Progenitor cell of endocrine pancreas (in vitro differentiated cells): ENCODE measurements at regions not wholly inside any gene's neighbourhood (a gene's known extent, or its start where the extent isn't known, plus 50 kb on each side); places are given as distances from the start of the nearest gene placed in this dataset.

Source experiments
- DNase-seq: peaks from one replicate; pipeline ENCODE4 v3.0.0; 2021; ENCODE audit warnings: low spot score; ENCODE audit not compliant: unreplicated experiment
- H3K27ac Mint-ChIP-seq: 2 replicates; pipeline ENCODE4 v1.8.0; 2021; ENCODE audit warnings: mild to moderate bottlenecking, moderate library complexity, mixed read lengths
- H3K27me3 Mint-ChIP-seq: 2 replicates; pipeline ENCODE4 v1.8.0; 2021; ENCODE audit warnings: mixed read lengths
- H3K36me3 Mint-ChIP-seq: 2 replicates; pipeline ENCODE4 v1.8.0; 2022; ENCODE audit warnings: mixed read lengths; ENCODE audit not compliant: insufficient read depth
- H3K4me1 Mint-ChIP-seq: 2 replicates; pipeline ENCODE4 v1.8.0; 2021; ENCODE audit warnings: low read depth, mixed read lengths
- H3K4me3 Mint-ChIP-seq: 2 replicates; pipeline ENCODE4 v1.8.0; 2021; ENCODE audit warnings: low read depth, mild to moderate bottlenecking, moderate library complexity, mixed read lengths
- H3K9me3 Mint-ChIP-seq: 2 replicates; pipeline ENCODE4 v1.8.0; 2021; ENCODE audit warnings: low read depth, mixed read lengths
- CTCF ChIP-seq: fragments of 200-600 bp; sonication (generic); IDR thresholded peaks from one replicate; pipeline ENCODE4 v1.5.0; 2021; ENCODE audit warnings: antibody characterized with exemption, mild to moderate bottlenecking; ENCODE audit not compliant: unreplicated experiment

DNA sequence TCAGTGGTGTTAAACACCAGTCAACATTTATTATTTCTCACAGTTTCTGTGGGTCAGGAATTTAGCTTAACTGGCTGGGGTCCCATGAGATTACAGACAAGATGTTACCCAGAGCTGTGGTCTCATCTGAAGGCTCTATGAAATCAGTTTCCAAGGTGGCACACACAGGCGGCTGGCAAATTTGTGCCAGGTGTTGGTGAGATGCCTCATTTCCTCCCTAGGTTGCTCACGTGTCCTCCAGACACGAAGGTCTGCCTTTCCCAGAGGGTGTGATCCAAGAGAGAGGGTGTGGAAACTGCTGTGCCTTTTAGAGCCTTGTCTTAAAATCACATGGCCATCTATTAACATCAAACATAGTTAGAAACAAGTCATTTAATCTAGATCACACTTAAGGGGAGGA is 209.0 kb downstream of the JCAD start:
- peaks cover 5% of the 10 kb centered on the region for H3K4me1 Mint-ChIP-seq
- H3K36me3 Mint-ChIP-seq, result no peaks in the 10 kb centered on the region
- peaks cover 31% of the 10 kb centered on the region for H3K27me3 Mint-ChIP-seq
- H3K9me3 Mint-ChIP-seq, result no peaks in the 10 kb centered on the region
- no peak for TF ChIP-seq CTCF
- no peak overlapping the region for H3K27ac Mint-ChIP-seq
- no peak overlapping the region for H3K4me3 Mint-ChIP-seq
- no peak for DNase-seq

DNA sequence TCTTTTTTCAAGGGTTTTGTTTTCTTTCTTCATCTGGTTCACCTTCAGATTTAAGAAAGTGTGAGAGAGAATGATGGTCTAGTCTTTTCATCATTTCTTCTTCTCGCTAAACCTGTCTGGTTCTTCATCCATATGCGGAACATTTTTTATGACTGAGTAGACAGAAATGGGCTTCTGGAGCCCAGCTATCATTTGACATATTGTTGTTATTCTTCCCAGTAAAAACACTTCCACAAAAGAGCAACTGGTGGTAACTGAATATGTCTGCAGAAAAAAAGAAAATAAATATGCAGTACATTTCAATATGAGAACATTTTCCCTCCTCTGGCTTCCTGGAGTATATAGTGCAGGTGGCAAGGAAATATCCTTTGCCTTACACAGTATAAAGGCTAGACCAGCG is 209.5 kb downstream of the JCAD start:
- no peak for DNase-seq
- H3K36me3 Mint-ChIP-seq, result no peaks in the 10 kb centered on the region
- peaks cover 31% of the 10 kb centered on the region for H3K27me3 Mint-ChIP-seq
- H3K27ac Mint-ChIP-seq, result no peak overlapping the region
- no peaks in the 10 kb centered on the region for H3K9me3 Mint-ChIP-seq
- no peak for TF ChIP-seq CTCF
- no peak overlapping the region for H3K4me3 Mint-ChIP-seq
- H3K4me1 Mint-ChIP-seq, result peaks cover 5% of the 10 kb centered on the region

DNA sequence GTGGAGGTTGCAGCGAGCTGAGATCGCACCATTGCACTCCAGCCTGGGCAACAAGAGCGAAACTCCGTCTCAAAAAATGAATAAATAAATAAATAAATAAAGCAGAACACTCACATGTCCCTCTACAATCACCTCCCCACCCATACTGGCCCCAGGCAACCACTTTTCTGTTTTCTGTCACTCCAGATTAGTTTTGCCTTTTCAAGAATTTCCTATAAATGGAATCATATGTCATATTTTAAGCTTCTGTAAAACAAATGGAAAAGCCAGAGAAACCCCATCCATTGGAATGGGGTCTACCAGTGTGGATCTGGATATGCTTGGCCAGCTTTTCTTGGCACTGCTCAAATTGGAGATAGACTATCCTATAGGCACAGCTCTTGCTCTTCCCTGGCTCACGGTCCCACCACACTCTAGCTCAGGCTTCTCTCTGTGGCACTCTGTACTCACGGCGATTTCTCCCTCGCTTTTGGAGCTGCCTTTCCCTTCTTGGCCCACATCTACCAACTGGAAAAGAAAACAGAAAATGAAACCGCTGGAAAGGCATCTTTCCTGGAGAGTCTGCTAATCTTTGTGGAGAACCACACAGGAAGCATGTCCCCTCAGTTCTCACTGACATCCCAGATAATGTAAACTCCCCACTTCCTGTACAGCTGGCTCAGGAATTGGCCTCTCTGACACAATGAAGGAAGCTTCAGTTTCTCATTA is 210.1 kb downstream of the JCAD start:
- no peak overlapping the region for H3K27ac Mint-ChIP-seq
- DNase-seq, result no peak

DNA sequence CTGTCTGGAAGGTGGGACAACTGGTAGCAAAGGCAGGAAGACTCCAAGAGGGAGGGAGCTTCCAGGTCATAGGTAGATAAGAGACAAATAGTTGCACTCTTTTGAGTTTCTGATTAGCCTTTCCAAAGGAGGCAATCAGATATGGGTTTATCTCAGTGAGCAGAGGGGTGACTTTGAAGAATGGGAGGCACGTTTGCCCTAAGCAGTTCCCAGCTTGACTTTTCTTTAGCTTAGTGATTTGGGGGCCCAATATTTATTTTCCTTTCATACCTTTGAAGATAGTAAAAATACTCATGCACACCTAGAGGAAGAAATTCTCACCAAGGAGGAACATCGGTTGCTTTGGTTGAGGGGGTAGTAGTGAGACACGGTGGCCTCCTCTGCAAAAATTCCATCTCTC is 212.1 kb upstream of the SVIL start:
- Mint-ChIP-seq H3K27me3 (peaks cover 25% of the 10 kb centered on the region), H3K9me3 (no peaks in the 10 kb centered on the region), H3K4me3 (no peak overlapping the region), H3K36me3 (no peaks in the 10 kb centered on the region), H3K27ac (no peak overlapping the region), H3K4me1 (peaks cover 14% of the 10 kb centered on the region)
- no peak for TF ChIP-seq CTCF
- no peak for DNase-seq

More for the DNA sequence above, 210.1 kb downstream of the JCAD start:
- Mint-ChIP-seq H3K9me3 (no peaks in the 10 kb centered on the region), H3K4me3 (no peak overlapping the region), H3K4me1 (peaks cover 5% of the 10 kb centered on the region), H3K27me3 (peaks cover 31% of the 10 kb centered on the region), H3K36me3 (no peaks in the 10 kb centered on the region)
- TF ChIP-seq CTCF, result no peak

GRCh38 chr10:29845166-29845565 is 210.4 kb upstream of the SVIL start:
- Mint-ChIP-seq H3K4me1 (peaks cover 32% of the 10 kb centered on the region), H3K9me3 (no peaks in the 10 kb centered on the region), H3K36me3 (no peaks in the 10 kb centered on the region), H3K4me3 (no peak overlapping the region), H3K27me3 (peaks cover 16% of the 10 kb centered on the region), H3K27ac (no peak overlapping the region)
- no peak for DNase-seq
- TF ChIP-seq CTCF, result no peak
